Type B pancreatic cell (in vitro differentiated cells): ENCODE measurements at regions not wholly inside any gene's neighbourhood (a gene's known extent, or its start where the extent isn't known, plus 50 kb on each side); places are given as distances from the start of the nearest gene placed in this dataset.

Source experiments
- DNase-seq: peaks from one replicate; pipeline ENCODE4 v3.0.0; 2021; ENCODE audit warnings: mixed read lengths; ENCODE audit not compliant: unreplicated experiment; ENCODE audit errors: extremely low spot score
- H3K27ac Mint-ChIP-seq: 2 replicates; pipeline ENCODE4 v1.8.0; 2021; ENCODE audit warnings: mild to moderate bottlenecking, mixed read lengths
- H3K27me3 Mint-ChIP-seq: 2 replicates; pipeline ENCODE4 v1.8.0; 2021; ENCODE audit warnings: mixed read lengths
- H3K36me3 Mint-ChIP-seq: 2 replicates; pipeline ENCODE4 v1.8.0; 2021; ENCODE audit warnings: mixed read lengths
- H3K4me1 Mint-ChIP-seq: one replicate; pipeline ENCODE4 v1.8.0; 2021; ENCODE audit warnings: mixed read lengths; ENCODE audit not compliant: unreplicated experiment
- H3K4me3 Mint-ChIP-seq: 2 replicates; pipeline ENCODE4 v1.8.0; 2021; ENCODE audit warnings: mild to moderate bottlenecking, mixed read lengths
- H3K9me3 Mint-ChIP-seq: 2 replicates; pipeline ENCODE4 v1.8.0; 2021; ENCODE audit warnings: mixed read lengths
- CTCF ChIP-seq: fragments of 200-600 bp; sonication (generic); conservative IDR thresholded peaks from 2 replicates; pipeline ENCODE4 v1.5.0; 2021; ENCODE audit warnings: antibody characterized with exemption, mild to moderate bottlenecking

- no peak overlapping the region for H3K4me3 Mint-ChIP-seq
- peaks cover 4% of the 10 kb centered on the region for H3K36me3 Mint-ChIP-seq
- H3K27ac Mint-ChIP-seq = no peak overlapping the region
- DNase-seq = no peak
- TF ChIP-seq CTCF = no peak
- peaks cover 14% of the 10 kb centered on the region for H3K9me3 Mint-ChIP-seq
- no peaks in the 10 kb centered on the region for H3K4me1 Mint-ChIP-seq
- peaks cover 2% of the 10 kb centered on the region for H3K27me3 Mint-ChIP-seq
These were observed 75.3 kb upstream of the RXFP2 start for GRCh38 chr13:31663880-31664585.

GRCh38 chr13:31670831-31671617 is 68.3 kb upstream of the RXFP2 start:
- Mint-ChIP-seq H3K27ac (no peak overlapping the region), H3K4me1 (no peaks in the 10 kb centered on the region), H3K4me3 (no peak overlapping the region), H3K36me3 (peaks cover 4% of the 10 kb centered on the region), H3K9me3 (no peaks in the 10 kb centered on the region), H3K27me3 (no peaks in the 10 kb centered on the region)
- TF ChIP-seq CTCF = no peak
- no peak for DNase-seq

GRCh38 chr13:31674051-31674450 is 65.3 kb upstream of the RXFP2 start:
- Mint-ChIP-seq H3K4me3 (no peak overlapping the region), H3K36me3 (no peaks in the 10 kb centered on the region), H3K27me3 (peaks cover 4% of the 10 kb centered on the region), H3K27ac (no peak overlapping the region), H3K4me1 (no peaks in the 10 kb centered on the region), H3K9me3 (no peaks in the 10 kb centered on the region)
- no peak for TF ChIP-seq CTCF
- DNase-seq = no peak

- Mint-ChIP-seq H3K36me3 (no peaks in the 10 kb centered on the region), H3K27ac (no peak overlapping the region), H3K27me3 (peaks cover 4% of the 10 kb centered on the region), H3K4me3 (no peak overlapping the region), H3K9me3 (no peaks in the 10 kb centered on the region), H3K4me1 (no peaks in the 10 kb centered on the region)
- no peak for DNase-seq
- TF ChIP-seq CTCF = no peak
These were observed 63.8 kb upstream of the RXFP2 start for GRCh38 chr13:31675440-31675953.

GRCh38 chr13:31681133-31681532 is 58.2 kb upstream of the RXFP2 start:
- DNase-seq = no peak
- Mint-ChIP-seq H3K9me3 (no peaks in the 10 kb centered on the region), H3K4me3 (no peak overlapping the region), H3K27me3 (peaks cover 21% of the 10 kb centered on the region), H3K36me3 (no peaks in the 10 kb centered on the region), H3K27ac (no peak overlapping the region), H3K4me1 (no peaks in the 10 kb centered on the region)
- TF ChIP-seq CTCF = no peak
